ENCODE measurements at regions not wholly inside any gene's neighbourhood (a gene's known extent, or its start where the extent isn't known, plus 50 kb on each side); places are given as distances from the start of the nearest gene placed in this dataset.
"Not testable (repeated sequence)": the region's sequence is repeated elsewhere in the genome, so short reads cannot be mapped to it uniquely, and the experiment has no call there.

- Histone ChIP-seq H3K27me3 (no peaks in the 10 kb centered on the region), H3K4me3 (no peak overlapping the region), H3K27ac (no peak overlapping the region), H3K9me3 (no peaks in the 10 kb centered on the region), H3K36me3 (no peaks in the 10 kb centered on the region), H3K4me1 (no peaks in the 10 kb centered on the region)
- intact Hi-C loops (cut with DNase I), result no loop called here
- DNase-seq (ENCODE audit: extremely low spot score in 2 of 2), result no peak
- TF ChIP-seq POLR2A (IDR thresholded peaks at IDR 0.05) (no peak), POLR2AphosphoS5 (IDR thresholded peaks at IDR 0.05; ENCODE audit: insufficient read depth in 1 of 2, low read depth in 1 of 2) (no peak), CTCF (IDR thresholded peaks at IDR 0.05) (no peak)
Measured at GRCh38 chr13:74266861-74267260, 132.7 kb upstream of the KLF12 start.

- no peak for DNase-seq (ENCODE audit: extremely low spot score in 2 of 2)
- no peak overlapping the region for H3K27ac ChIP-seq
- intact Hi-C loops (cut with DNase I), result no loop called here
- no peaks in the 10 kb centered on the region for H3K36me3 ChIP-seq
- H3K4me1 ChIP-seq, result no peaks in the 10 kb centered on the region
- no peaks in the 10 kb centered on the region for H3K9me3 ChIP-seq
- H3K27me3 ChIP-seq, result no peaks in the 10 kb centered on the region
- TF ChIP-seq POLR2A (IDR thresholded peaks at IDR 0.05), result no peak
- TF ChIP-seq POLR2AphosphoS5 (IDR thresholded peaks at IDR 0.05; ENCODE audit: insufficient read depth in 1 of 2, low read depth in 1 of 2), result no peak
- TF ChIP-seq CTCF (IDR thresholded peaks at IDR 0.05), result no peak
- no peak overlapping the region for H3K4me3 ChIP-seq
Measured at GRCh38 chr13:74266309-74266708, 132.1 kb upstream of the KLF12 start.

- no peak for TF ChIP-seq POLR2AphosphoS5 (IDR thresholded peaks at IDR 0.05; ENCODE audit: insufficient read depth in 1 of 2, low read depth in 1 of 2)
- no peak for TF ChIP-seq CTCF (IDR thresholded peaks at IDR 0.05)
- no peak for TF ChIP-seq POLR2A (IDR thresholded peaks at IDR 0.05)
- Histone ChIP-seq H3K27me3 (no peaks in the 10 kb centered on the region), H3K4me3 (no peak overlapping the region), H3K9me3 (no peaks in the 10 kb centered on the region), H3K27ac (no peak overlapping the region), H3K4me1 (no peaks in the 10 kb centered on the region), H3K36me3 (no peaks in the 10 kb centered on the region)
- intact Hi-C loops (cut with DNase I), result no loop called here
- DNase-seq (ENCODE audit: extremely low spot score in 2 of 2), result no peak
Measured at GRCh38 chr13:74264333-74264732, 130.1 kb upstream of the KLF12 start.

- H3K27me3 ChIP-seq; H3K9me3 ChIP-seq; intact Hi-C loops (cut with DNase I); H3K36me3 ChIP-seq; DNase-seq (ENCODE audit: extremely low spot score in 2 of 2); H3K4me1 ChIP-seq; H3K4me3 ChIP-seq; H3K27ac ChIP-seq: not testable (repeated sequence)
Measured at GRCh38 chr13:74260420-74260819, 126.2 kb upstream of the KLF12 start.

- TF ChIP-seq POLR2A (IDR thresholded peaks at IDR 0.05), result no peak
- no peak for TF ChIP-seq CTCF (IDR thresholded peaks at IDR 0.05)
- no peak for TF ChIP-seq POLR2AphosphoS5 (IDR thresholded peaks at IDR 0.05; ENCODE audit: insufficient read depth in 1 of 2, low read depth in 1 of 2)
- Histone ChIP-seq H3K4me3 (no peak overlapping the region), H3K27me3 (no peaks in the 10 kb centered on the region), H3K4me1 (no peaks in the 10 kb centered on the region), H3K9me3 (no peaks in the 10 kb centered on the region), H3K27ac (no peak overlapping the region), H3K36me3 (no peaks in the 10 kb centered on the region)
- intact Hi-C loops (cut with DNase I), result no loop called here
- no peak for DNase-seq (ENCODE audit: extremely low spot score in 2 of 2)
Measured at GRCh38 chr13:74259641-74260040, 125.4 kb upstream of the KLF12 start.

- no peaks in the 10 kb centered on the region for H3K36me3 ChIP-seq
- H3K4me3 ChIP-seq, result no peak overlapping the region
- TF ChIP-seq CTCF (IDR thresholded peaks at IDR 0.05) (no peak), POLR2A (IDR thresholded peaks at IDR 0.05) (no peak), POLR2AphosphoS5 (IDR thresholded peaks at IDR 0.05; ENCODE audit: insufficient read depth in 1 of 2, low read depth in 1 of 2) (no peak)
- H3K27me3 ChIP-seq, result no peaks in the 10 kb centered on the region
- no peak for DNase-seq (ENCODE audit: extremely low spot score in 2 of 2)
- intact Hi-C loops (cut with DNase I), result no loop called here
- H3K4me1 ChIP-seq, result no peaks in the 10 kb centered on the region
- no peak overlapping the region for H3K27ac ChIP-seq
- no peaks in the 10 kb centered on the region for H3K9me3 ChIP-seq
Measured at GRCh38 chr13:74258961-74259360, 124.8 kb upstream of the KLF12 start.
